ENCODE measurements at regions not wholly inside any gene's neighbourhood (a gene's known extent, or its start where the extent isn't known, plus 50 kb on each side); places are given as distances from the start of the nearest gene placed in this dataset.

DNA sequence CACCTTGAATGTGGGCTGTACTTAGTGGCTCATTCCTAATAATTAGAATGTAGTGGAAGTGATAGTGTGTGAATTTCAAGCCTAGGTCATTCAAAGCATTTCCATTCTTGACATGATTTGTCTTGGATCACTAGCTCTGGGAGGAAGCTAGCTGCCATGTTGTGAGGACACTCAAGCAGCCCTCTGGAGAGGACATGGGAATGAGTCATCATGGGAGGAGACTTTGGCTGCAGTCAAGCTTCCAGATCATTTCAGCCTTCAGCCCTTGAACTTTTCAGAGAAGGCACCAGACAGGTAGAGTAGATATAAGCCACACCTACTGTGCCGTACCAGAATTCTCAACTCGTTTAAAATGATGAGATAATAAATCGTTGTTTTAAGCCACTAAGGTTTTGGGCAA, 506.9 kb downstream of the ZNF608 start:
- TF ChIP-seq ZNF589 (CRISPR knock-in tag; IDR thresholded peaks at IDR 0.05; ENCODE audit: low read depth) (no peak), ZKSCAN1 (IDR thresholded peaks at IDR 0.05; ENCODE audit: low read depth, low read length) (no peak), CBX2 (IDR thresholded peaks at IDR 0.05; ENCODE audit: insufficient read depth, low read length, poor library complexity, severe bottlenecking) (no peak), CCNT2 (IDR thresholded peaks at IDR 0.05; ENCODE audit: borderline replicate concordance, extremely low read depth, insufficient read length, low read depth, low read length) (no peak)
- TF ChIP-seq, protein P1, sequence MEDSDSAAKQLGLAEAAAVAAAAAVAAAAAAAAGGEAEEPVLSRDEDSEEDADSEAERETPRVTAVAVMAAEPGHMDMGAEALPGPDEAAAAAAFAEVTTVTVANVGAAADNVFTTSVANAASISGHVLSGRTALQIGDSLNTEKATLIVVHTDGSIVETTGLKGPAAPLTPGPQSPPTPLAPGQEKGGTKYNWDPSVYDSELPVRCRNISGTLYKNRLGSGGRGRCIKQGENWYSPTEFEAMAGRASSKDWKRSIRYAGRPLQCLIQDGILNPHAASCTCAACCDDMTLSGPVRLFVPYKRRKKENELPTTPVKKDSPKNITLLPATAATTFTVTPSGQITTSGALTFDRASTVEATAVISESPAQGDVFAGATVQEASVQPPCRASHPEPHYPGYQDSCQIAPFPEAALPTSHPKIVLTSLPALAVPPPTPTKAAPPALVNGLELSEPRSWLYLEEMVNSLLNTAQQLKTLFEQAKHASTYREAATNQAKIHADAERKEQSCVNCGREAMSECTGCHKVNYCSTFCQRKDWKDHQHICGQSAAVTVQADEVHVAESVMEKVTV (CRISPR knock-in tag; IDR thresholded peaks at IDR 0.05), result no peak
- TF ChIP-seq, protein P2, sequence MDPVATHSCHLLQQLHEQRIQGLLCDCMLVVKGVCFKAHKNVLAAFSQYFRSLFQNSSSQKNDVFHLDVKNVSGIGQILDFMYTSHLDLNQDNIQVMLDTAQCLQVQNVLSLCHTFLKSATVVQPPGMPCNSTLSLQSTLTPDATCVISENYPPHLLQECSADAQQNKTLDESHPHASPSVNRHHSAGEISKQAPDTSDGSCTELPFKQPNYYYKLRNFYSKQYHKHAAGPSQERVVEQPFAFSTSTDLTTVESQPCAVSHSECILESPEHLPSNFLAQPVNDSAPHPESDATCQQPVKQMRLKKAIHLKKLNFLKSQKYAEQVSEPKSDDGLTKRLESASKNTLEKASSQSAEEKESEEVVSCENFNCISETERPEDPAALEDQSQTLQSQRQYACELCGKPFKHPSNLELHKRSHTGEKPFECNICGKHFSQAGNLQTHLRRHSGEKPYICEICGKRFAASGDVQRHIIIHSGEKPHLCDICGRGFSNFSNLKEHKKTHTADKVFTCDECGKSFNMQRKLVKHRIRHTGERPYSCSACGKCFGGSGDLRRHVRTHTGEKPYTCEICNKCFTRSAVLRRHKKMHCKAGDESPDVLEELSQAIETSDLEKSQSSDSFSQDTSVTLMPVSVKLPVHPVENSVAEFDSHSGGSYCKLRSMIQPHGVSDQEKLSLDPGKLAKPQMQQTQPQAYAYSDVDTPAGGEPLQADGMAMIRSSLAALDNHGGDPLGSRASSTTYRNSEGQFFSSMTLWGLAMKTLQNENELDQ (CRISPR knock-in tag; IDR thresholded peaks at IDR 0.05; ENCODE audit: borderline replicate concordance), result no peak
- Histone ChIP-seq H3K27me3 (ENCODE audit: control insufficient read depth in 2 of 2, insufficient read depth in 2 of 2, low read length in 2 of 2) (no peaks in the 10 kb centered on the region), H2AFZ (ENCODE audit: low read depth, low read length) (no peak overlapping the region), H3K27ac (ENCODE audit: extremely low read depth, low read depth, low read length) (no peak overlapping the region), H3K9me3 (replicated peaks; ENCODE audit: control insufficient read depth, insufficient read depth, low read depth, low read length) (no peaks in the 10 kb centered on the region), H3K4me2 (ENCODE audit: insufficient read depth, low read length) (no peak overlapping the region), H3K9me1 (ENCODE audit: control insufficient read depth, insufficient read depth, low read length) (no peaks in the 10 kb centered on the region), H4K20me1 (replicated peaks; ENCODE audit: control insufficient read depth, insufficient read depth, low read length) (no peaks in the 10 kb centered on the region), H3K36me3 (ENCODE audit: control insufficient read depth, insufficient read depth, low read length) (no peaks in the 10 kb centered on the region), H3K4me3 (no peak overlapping the region), H3K79me2 (ENCODE audit: control insufficient read depth, insufficient read depth, low read length) (no peaks in the 10 kb centered on the region), H3K4me1 (replicated peaks in 1 of 2; ENCODE audit: control insufficient read depth in 2 of 2, insufficient read depth in 2 of 2, low read length in 2 of 2) (no peaks in the 10 kb centered on the region), H3K9ac (ENCODE audit: insufficient read depth in 1 of 2, low read depth in 2 of 2, low read length in 2 of 2) (no peak overlapping the region)
- ChIA-PET POLR2A (no interaction called here), CTCF (ENCODE audit: low intra/inter-chr PET ratio) (no interaction called here)
- DNase-seq (ENCODE audit: extremely low read depth in 1 of 4, low spot score in 3 of 4) (no peak), FAIRE-seq (no peak), ATAC-seq (no peak)
- BruUV-seq (replicated peaks), result no TSS peak
- intact Hi-C loops (cut with micrococcal nuclease) (no loop called here), in situ Hi-C loops (cut with MboI) (no loop called here)
- 5% methylated on average over 3 of the region's 3 CpGs for WGBS (ENCODE audit: insufficient coverage, low coverage, missing lambda C conversion rate)

All from K562 (cell line).